Epithelial cell of prostate (primary cell): ENCODE measurements at regions not wholly inside any gene's neighbourhood (a gene's known extent, or its start where the extent isn't known, plus 50 kb on each side); places are given as distances from the start of the nearest gene placed in this dataset.

Experiments
- DNase-seq: peaks from one replicate; pipeline ENCODE4 v3.0.0-alpha.2; 2011; ENCODE audit warnings: low read depth, low spot score
- H3K27ac ChIP-seq: fragments of 450-650 bp; 2 replicates; pipeline ENCODE4 v1.5.1; 2017; ENCODE audit warnings: mild to moderate bottlenecking

DNA sequence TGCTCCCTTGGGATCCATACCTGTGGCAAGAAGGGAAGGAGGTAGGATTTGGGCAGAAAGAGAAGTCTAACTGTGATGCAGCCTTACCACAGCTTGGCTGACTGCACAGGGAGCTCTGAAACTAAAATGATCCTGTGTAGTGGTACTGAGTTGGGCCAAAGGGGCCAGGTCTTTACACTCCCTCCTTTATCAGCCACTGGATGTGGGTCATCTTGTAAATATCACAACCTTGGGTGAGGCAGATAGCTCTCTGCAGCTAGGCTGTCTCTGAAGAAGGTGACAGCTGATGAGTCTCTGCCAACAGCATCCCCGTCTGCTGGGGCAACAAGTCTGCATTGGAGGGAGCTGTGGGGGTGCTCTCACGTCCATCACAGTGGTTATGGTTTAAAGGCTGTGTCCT, 95.9 kb upstream of the CAND1 start:
- no peak overlapping the region for H3K27ac ChIP-seq
- no peak for DNase-seq

DNA sequence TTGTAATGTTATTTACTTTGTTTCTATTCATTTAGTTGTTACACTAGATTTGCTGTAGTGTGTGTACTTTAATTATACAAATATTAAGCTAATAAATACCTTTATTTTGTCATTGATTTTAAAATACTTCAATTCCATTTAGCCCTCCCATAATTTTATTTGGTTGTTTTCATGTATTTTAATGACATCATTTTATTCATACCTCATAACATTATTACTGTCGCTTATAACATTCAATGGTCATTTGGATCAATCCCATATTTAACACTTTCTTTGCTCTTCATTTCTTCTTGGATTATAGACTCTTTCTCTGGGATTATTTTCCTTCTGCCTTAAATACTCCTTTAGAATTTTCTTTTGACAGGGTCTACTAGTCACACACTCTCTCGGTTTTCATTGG, 86.6 kb upstream of the CAND1 start:
- H3K27ac ChIP-seq = no peak overlapping the region
- no peak for DNase-seq

DNA sequence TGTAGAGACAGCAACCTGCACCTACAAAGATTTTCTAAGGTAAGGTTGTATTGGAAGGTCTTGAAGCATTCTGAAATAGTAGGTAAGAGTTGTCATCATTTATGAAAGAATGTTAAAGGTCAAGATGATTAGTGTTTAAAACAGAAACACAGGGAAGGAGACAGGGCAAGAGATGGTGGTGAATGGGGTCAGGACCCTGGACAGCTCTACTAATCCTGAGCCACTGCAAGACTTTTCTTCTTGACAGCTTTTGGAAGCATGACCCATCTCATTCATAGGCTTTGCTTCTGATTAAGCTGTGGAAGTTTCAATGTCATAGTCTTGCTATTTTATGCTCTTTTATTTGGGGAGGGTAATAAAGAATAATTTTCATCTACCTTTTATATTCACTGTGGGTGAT, 75.5 kb upstream of the CAND1 start:
- no peak for DNase-seq
- H3K27ac ChIP-seq = no peak overlapping the region

DNA sequence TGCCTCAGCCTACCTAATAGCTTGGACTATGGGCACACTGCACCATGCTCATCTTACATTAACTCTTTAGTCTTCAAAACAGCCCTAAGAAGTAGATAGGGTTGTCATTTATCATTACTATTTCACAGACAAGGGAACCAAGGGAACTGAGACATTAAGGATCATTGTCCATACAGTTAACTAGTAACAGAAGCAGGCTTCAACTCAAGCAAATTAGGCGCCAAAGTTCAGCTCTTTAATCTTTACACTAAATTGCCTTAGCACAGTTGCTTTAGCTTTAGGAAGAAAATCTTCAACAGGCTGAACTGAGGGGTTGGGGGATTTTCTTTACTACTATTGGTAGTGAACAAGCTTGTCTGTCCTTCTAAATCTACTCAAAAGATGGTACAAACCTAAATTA, 68.8 kb upstream of the CAND1 start:
- DNase-seq = no peak
- H3K27ac ChIP-seq = no peak overlapping the region

DNA sequence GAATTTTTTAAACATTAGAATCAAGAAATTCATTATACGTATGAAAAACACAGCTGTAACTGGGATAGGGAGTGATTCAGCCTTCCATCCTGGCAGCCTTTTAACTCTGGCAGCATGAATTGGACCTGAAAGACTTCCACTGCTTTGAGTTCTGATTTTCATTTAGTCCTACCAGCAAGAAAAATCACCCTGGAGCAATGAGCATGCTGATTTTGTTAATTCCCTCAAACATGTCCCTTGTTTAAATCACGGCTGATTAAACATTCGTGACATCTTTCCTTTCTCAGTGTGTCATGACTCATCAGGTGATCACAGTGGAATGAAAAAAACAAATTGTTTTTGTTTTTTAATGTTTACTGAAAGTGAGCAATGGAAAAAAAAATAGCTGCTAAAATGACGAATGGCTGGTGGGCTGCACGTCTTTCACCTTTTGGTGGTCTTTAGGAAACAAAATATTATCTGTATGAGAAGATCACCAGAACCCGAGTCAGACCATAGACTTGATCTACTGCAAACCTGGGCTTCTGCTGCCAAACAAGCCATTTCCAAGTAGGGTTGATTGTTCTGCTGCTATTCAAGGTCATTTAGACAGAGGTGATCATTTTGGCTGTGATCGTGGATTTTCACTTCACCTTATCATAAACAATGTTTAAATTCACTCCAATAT, 67.0 kb upstream of the CAND1 start:
- H3K27ac ChIP-seq = no peak overlapping the region
- DNase-seq = no peak

DNA sequence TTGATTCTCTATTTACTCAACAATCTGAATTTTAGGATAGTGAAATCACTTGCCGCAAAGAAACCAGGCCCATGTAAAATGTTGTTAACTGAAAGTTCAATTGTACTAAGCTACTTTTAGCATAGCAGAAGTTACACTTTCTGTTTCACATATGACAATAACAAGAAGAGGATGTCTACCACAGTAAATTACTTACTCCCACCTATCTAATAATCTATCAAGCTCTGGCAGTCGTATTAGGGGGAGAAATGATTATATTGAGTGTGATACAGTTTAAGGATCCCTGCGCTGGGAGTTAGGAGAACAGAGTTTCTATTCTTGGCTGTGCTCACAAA, 66.5 kb upstream of the CAND1 start:
- H3K27ac ChIP-seq = no peak overlapping the region
- DNase-seq = no peak

DNA sequence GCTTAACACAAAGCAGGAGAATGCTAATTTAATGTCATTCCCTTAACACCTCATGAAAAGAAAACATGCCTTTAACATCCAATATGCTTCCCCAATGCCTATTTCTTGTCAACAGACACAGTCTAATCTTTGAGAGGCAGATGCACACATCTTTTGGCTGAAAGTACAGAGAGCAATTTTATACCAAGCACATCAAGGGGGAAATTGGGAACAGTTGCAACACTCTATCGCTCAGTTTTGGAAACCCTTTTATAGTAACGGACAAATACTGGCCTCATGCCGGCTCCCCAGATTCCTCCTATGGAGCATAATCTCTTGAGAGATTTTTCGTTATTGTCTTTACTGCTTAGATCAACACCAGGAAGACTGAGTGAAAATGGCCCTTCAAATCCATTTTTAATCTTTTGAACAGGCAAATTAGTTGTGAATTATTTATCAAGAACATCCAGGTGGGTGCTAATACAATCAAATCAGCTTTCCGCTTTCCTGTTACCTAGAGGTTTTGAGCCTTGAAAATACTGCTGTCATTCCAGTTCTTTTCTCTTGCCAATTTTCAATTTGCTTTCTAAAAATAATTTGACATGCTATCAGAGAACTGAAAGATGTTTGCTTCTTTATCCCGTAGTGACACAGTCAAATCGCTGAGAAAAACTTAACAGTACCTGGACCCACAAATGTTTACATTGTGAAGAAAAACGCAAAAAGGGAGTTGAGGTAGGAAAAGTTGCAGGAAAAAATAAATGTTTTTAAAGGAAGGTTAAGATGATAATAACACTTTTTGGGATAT, 60.7 kb upstream of the CAND1 start:
- no peak overlapping the region for H3K27ac ChIP-seq
- DNase-seq = no peak

DNA sequence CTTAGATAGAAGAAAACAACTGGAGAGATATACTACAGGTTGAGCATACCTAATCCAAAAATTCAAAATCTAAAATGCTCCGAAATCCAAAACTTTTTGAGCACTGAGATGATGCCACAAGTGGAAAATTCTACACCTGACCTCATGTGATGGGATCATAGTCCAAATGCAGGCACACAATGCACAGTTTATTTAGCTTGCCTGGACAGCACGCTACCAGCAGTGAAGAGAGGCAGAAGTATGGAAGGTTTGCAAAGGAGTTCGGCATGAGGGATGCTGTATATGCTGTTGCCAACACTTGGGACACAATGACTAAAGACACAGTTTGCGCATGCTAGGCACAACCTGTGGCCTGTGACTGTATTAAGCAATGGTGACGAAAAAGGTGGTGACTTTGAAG, 58.1 kb upstream of the CAND1 start:
- DNase-seq = no peak
- no peak overlapping the region for H3K27ac ChIP-seq

DNA sequence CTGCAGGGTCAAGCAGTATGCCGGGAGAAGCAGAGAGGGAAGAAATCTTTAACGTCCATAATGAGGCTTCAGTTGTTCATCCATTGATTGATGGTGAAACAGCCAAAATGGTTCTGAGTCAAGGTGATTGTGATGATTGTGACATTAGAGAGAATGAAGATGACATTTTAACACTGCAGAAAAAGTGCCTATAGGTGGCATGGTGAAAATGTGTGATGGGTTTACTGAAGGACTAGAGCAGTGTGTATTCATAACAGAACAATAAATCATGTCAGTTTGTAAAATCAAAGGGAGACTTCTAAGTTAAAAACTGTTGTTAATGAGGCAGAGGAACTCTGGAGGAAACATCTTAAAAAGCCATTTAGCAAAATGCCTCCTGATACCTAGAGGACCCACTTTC, 57.7 kb upstream of the CAND1 start:
- no peak overlapping the region for H3K27ac ChIP-seq
- no peak for DNase-seq

DNA sequence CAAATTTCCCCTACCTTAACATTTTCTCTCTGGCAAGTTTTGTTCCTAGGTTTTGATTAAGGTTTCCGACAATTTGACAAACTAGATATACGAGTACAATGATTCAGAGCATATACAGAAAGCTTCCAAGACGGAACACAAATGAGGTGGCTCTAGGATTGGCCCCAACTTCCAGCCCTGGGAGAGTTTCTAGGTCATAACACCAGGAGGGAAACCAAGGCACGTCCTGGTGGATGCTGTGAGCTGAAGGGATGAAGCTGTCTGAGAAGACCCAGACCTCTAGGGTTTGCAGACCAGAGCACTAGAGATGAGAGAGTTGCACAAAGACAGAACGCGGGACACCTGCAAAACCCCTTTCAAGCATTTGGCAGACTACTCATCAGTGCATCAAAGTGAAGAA, 51.5 kb upstream of the CAND1 start:
- DNase-seq = no peak
- no peak overlapping the region for H3K27ac ChIP-seq
